Glutamatergic neuron (in vitro differentiated cells): ENCODE measurements at regions not wholly inside any gene's neighbourhood (a gene's known extent, or its start where the extent isn't known, plus 50 kb on each side); places are given as distances from the start of the nearest gene placed in this dataset.

Experiments used
- DNase-seq: peaks from one replicate; pipeline ENCODE4 v3.0.0; 2022
- H3K27ac Mint-ChIP-seq: one replicate; pipeline ENCODE4 v1.8.0; 2020; ENCODE audit warnings: mild to moderate bottlenecking, mixed read lengths, inconsistent platforms; ENCODE audit not compliant: unreplicated experiment
- H3K27me3 Mint-ChIP-seq: one replicate; pipeline ENCODE4 v1.8.0; 2020; ENCODE audit warnings: mild to moderate bottlenecking, moderate library complexity, mixed read lengths, inconsistent platforms; ENCODE audit not compliant: unreplicated experiment
- H3K36me3 Mint-ChIP-seq: one replicate; pipeline ENCODE4 v1.8.0; 2020; ENCODE audit warnings: mild to moderate bottlenecking, mixed read lengths, inconsistent platforms; ENCODE audit not compliant: unreplicated experiment
- H3K4me1 Mint-ChIP-seq: one replicate; pipeline ENCODE4 v1.8.0; 2020; ENCODE audit warnings: mild to moderate bottlenecking, low read depth, mixed read lengths, inconsistent platforms; ENCODE audit not compliant: unreplicated experiment
- H3K4me3 Mint-ChIP-seq: one replicate; pipeline ENCODE4 v1.8.0; 2020; ENCODE audit warnings: mild to moderate bottlenecking, mixed read lengths, inconsistent platforms; ENCODE audit not compliant: unreplicated experiment
- H3K9me3 Mint-ChIP-seq: one replicate; pipeline ENCODE4 v1.8.0; 2020; ENCODE audit warnings: mild to moderate bottlenecking, moderate library complexity, mixed read lengths, inconsistent platforms; ENCODE audit not compliant: unreplicated experiment
- CTCF ChIP-seq: fragments of 200-600 bp; sonication (generic); IDR thresholded peaks from one replicate; pipeline ENCODE4 v1.5.0; 2021; ENCODE audit not compliant: partially characterized antibody, unreplicated experiment

DNA sequence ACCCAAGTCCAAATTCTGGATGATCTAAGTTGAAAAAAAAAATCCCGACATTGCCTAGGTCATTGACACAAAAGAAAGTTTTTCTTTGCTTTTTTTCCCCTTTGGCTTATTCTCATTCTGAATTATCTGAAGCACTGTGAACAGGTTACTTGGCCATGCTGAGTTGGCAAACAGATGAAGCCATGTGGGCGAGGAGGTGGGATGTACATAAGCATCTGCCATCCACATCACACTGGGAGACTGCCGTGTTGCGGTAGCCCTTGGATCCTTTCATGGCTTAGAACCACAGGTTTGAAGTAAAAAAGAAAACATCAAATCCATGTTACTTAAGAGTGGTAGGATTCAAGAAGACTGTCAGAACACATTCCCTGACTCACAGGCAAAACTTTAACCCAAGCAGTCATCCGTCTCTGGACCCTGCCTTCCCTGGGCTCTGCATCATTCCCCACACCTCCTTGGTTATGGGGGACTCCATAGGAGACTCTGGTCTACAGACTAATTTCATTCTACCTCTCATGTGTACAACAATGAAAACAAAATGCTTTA lies 242.5 kb upstream of the SERP2 start:
- peaks cover 1% of the 10 kb centered on the region for H3K9me3 Mint-ChIP-seq
- no peaks in the 10 kb centered on the region for H3K27me3 Mint-ChIP-seq
- H3K4me1 Mint-ChIP-seq, result no peaks in the 10 kb centered on the region
- TF ChIP-seq CTCF, result no peak
- H3K4me3 Mint-ChIP-seq, result no peak overlapping the region
- no peak overlapping the region for H3K27ac Mint-ChIP-seq
- DNase-seq, result no peak
- H3K36me3 Mint-ChIP-seq, result no peaks in the 10 kb centered on the region

DNA sequence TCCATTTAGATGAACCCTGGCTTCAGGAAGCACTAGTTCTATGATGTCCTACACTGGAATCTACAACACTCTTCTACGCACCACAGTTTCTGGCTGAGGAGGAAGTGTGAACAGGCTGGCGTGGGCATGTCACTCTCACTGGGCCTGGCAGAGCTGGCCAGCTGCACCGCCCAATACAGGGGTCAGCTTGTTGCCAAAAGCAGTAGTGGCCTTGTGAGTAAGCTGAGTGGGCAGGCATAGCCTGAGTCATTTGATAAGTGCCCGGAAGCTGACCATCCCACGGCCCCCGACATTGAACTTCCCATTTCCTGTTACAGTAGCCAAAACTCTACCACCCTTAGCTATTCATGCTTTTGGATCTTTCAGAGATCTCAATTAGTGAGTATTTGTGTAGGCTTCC lies 240.9 kb upstream of the SERP2 start:
- DNase-seq, result no peak
- TF ChIP-seq CTCF, result no peak
- H3K4me1 Mint-ChIP-seq, result no peaks in the 10 kb centered on the region
- no peaks in the 10 kb centered on the region for H3K36me3 Mint-ChIP-seq
- no peak overlapping the region for H3K4me3 Mint-ChIP-seq
- H3K27ac Mint-ChIP-seq, result no peak overlapping the region
- no peaks in the 10 kb centered on the region for H3K27me3 Mint-ChIP-seq
- H3K9me3 Mint-ChIP-seq, result peaks cover 1% of the 10 kb centered on the region

- TF ChIP-seq CTCF, result no peak
Measured at GRCh38 chr13:44133626-44134025, 240.0 kb upstream of the SERP2 start.

GRCh38 chr13:44135566-44135965 lies 238.1 kb upstream of the SERP2 start:
- Mint-ChIP-seq H3K27ac (no peak overlapping the region), H3K27me3 (no peaks in the 10 kb centered on the region), H3K36me3 (no peaks in the 10 kb centered on the region), H3K4me3 (no peak overlapping the region), H3K9me3 (no peaks in the 10 kb centered on the region), H3K4me1 (no peaks in the 10 kb centered on the region)
- TF ChIP-seq CTCF, result no peak
- DNase-seq, result no peak

More at GRCh38 chr13:44133626-44134025, 240.0 kb upstream of the SERP2 start:
- DNase-seq, result no peak
- Mint-ChIP-seq H3K4me1 (no peaks in the 10 kb centered on the region), H3K4me3 (no peak overlapping the region), H3K27me3 (no peaks in the 10 kb centered on the region), H3K36me3 (no peaks in the 10 kb centered on the region), H3K9me3 (peaks cover 1% of the 10 kb centered on the region), H3K27ac (no peak overlapping the region)

- peaks cover 2% of the 10 kb centered on the region for H3K4me1 Mint-ChIP-seq
- H3K4me3 Mint-ChIP-seq, result no peak overlapping the region
- TF ChIP-seq CTCF, result no peak
- H3K27ac Mint-ChIP-seq, result no peak overlapping the region
- H3K36me3 Mint-ChIP-seq, result no peaks in the 10 kb centered on the region
- no peak for DNase-seq
- H3K27me3 Mint-ChIP-seq, result no peaks in the 10 kb centered on the region
- H3K9me3 Mint-ChIP-seq, result no peaks in the 10 kb centered on the region
Measured at GRCh38 chr13:44136696-44137268, 236.8 kb upstream of the SERP2 start.
